ENCODE measurements at regions not wholly inside any gene's neighbourhood (a gene's known extent, or its start where the extent isn't known, plus 50 kb on each side); places are given as distances from the start of the nearest gene placed in this dataset.

- ChIA-PET CTCF (no interaction called here), POLR2A (no interaction called here)
- H3K9me3 ChIP-seq (ENCODE audit: control insufficient read depth in 1 of 2, insufficient read depth in 1 of 2, low read length in 2 of 2): peaks cover 0 to 9% of the 10 kb centered on the region in 2 experiments
- ATAC-seq (ENCODE audit: poor library complexity) (no peak), DNase-seq (no peak)
- H3K27ac Mint-ChIP-seq: no peak overlapping the region
- H3K4me1 ChIP-seq (ENCODE audit: insufficient read depth, low read length): no peaks in the 10 kb centered on the region
- no peaks in the 10 kb centered on the region for H3K27me3 ChIP-seq (ENCODE audit: control insufficient read depth in 1 of 2, insufficient read depth in 2 of 2, low read length in 2 of 2)
- H3K4me1 Mint-ChIP-seq (ENCODE audit: low read depth): peaks cover 11% of the 10 kb centered on the region
- no peak overlapping the region for H3K27ac ChIP-seq (ENCODE audit: low read depth in 1 of 2, low read length in 2 of 2)
- TF ChIP-seq CTCF (IDR thresholded peaks at IDR 0.05): no peak
- intact Hi-C loops (cut with DNase I, micrococcal nuclease): no loop called here
- no peaks in the 10 kb centered on the region for H3K9me3 Mint-ChIP-seq
- H3K27me3 Mint-ChIP-seq: peaks cover 17% of the 10 kb centered on the region
- no peak overlapping the region for H3K4me3 Mint-ChIP-seq
- no peak overlapping the region for H3K4me3 ChIP-seq (ENCODE audit: low read length)
- H3K36me3 ChIP-seq (ENCODE audit: insufficient read depth, low read length): no peaks in the 10 kb centered on the region
- H3K36me3 Mint-ChIP-seq (ENCODE audit: low read depth): no peaks in the 10 kb centered on the region
These were observed 132.9 kb downstream of the DICER1 start for GRCh38 chr14:95024380-95024779.

DNA sequence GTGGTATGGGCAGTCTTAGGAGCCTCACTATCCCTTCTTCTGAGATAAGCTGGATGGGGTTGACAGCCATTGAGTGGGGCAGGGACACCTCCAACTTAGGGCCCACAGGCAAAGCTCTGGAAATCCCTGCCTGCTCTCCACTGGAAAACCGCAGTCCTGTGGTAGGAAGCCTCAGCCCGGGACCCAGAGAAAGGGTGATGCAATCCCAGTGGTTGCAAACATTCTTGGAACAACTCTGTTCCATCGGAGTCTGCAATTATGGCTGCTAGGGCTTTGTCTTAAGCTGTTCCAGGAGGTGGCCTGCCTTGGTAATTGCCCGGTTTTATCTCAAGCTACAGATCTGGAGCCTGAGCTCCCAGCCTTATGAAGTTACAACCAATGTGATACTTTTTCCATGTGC, 133.4 kb downstream of the DICER1 start:
- Histone ChIP-seq H3K27ac (ENCODE audit: low read depth in 1 of 2, low read length in 2 of 2) (no peak overlapping the region), H3K36me3 (ENCODE audit: insufficient read depth, low read length) (no peaks in the 10 kb centered on the region), H3K4me1 (ENCODE audit: insufficient read depth, low read length) (no peaks in the 10 kb centered on the region), H3K27me3 (ENCODE audit: control insufficient read depth in 1 of 2, insufficient read depth in 2 of 2, low read length in 2 of 2) (no peaks in the 10 kb centered on the region), H3K9me3 (ENCODE audit: control insufficient read depth in 1 of 2, insufficient read depth in 1 of 2, low read length in 2 of 2) (peaks cover 0 to 9% of the 10 kb centered on the region in 2 experiments), H3K4me3 (ENCODE audit: low read length) (no peak overlapping the region)
- ChIA-PET CTCF (no interaction called here), POLR2A (no interaction called here)
- H3K9me3 Mint-ChIP-seq: no peaks in the 10 kb centered on the region
- peaks cover 18% of the 10 kb centered on the region for H3K27me3 Mint-ChIP-seq
- TF ChIP-seq CTCF (IDR thresholded peaks at IDR 0.05): no peak
- no peak for DNase-seq
- intact Hi-C loops (cut with DNase I, micrococcal nuclease): no loop called here
- H3K36me3 Mint-ChIP-seq (ENCODE audit: low read depth): no peaks in the 10 kb centered on the region
- peaks cover 11% of the 10 kb centered on the region for H3K4me1 Mint-ChIP-seq (ENCODE audit: low read depth)
- no peak overlapping the region for H3K4me3 Mint-ChIP-seq
- ATAC-seq (ENCODE audit: poor library complexity): no peak
- H3K27ac Mint-ChIP-seq: no peak overlapping the region

- POLR2A ChIA-PET: no interaction called here
- intact Hi-C loops (cut with DNase I, micrococcal nuclease): no loop called here
- no peak for DNase-seq
- CTCF ChIA-PET: no interaction called here
- Mint-ChIP-seq H3K4me3 (no peak overlapping the region), H3K9me3 (no peaks in the 10 kb centered on the region), H3K4me1 (ENCODE audit: low read depth) (peaks cover 11% of the 10 kb centered on the region), H3K27me3 (peaks cover 18% of the 10 kb centered on the region), H3K36me3 (ENCODE audit: low read depth) (no peaks in the 10 kb centered on the region), H3K27ac (no peak overlapping the region)
- Histone ChIP-seq H3K9me3 (ENCODE audit: control insufficient read depth in 1 of 2, insufficient read depth in 1 of 2, low read length in 2 of 2) (peaks cover 0 to 9% of the 10 kb centered on the region in 2 experiments), H3K4me3 (ENCODE audit: low read length) (no peak overlapping the region), H3K27me3 (ENCODE audit: control insufficient read depth in 1 of 2, insufficient read depth in 2 of 2, low read length in 2 of 2) (no peaks in the 10 kb centered on the region), H3K36me3 (ENCODE audit: insufficient read depth, low read length) (no peaks in the 10 kb centered on the region), H3K27ac (ENCODE audit: low read depth in 1 of 2, low read length in 2 of 2) (no peak overlapping the region), H3K4me1 (ENCODE audit: insufficient read depth, low read length) (no peaks in the 10 kb centered on the region)
- TF ChIP-seq CTCF (IDR thresholded peaks at IDR 0.05): no peak
- ATAC-seq (ENCODE audit: poor library complexity): no peak
These were observed 134.2 kb downstream of the DICER1 start for GRCh38 chr14:95023115-95023514.
